SW 1271 (cell line): ENCODE measurements at regions not wholly inside any gene's neighbourhood (a gene's known extent, or its start where the extent isn't known, plus 50 kb on each side); places are given as distances from the start of the nearest gene placed in this dataset.
"Not testable (repeated sequence)": the region's sequence is repeated elsewhere in the genome, so short reads cannot be mapped to it uniquely, and the experiment has no call there.

ENCODE experiments used
- DNase-seq, 2 experiments: peaks; one replicate each; lab custom pipeline; 2025; lab: John Stamatoyannopoulos, UW

- no peak for DNase-seq
Observed at GRCh38 chr4:93888308-93888707, 59.8 kb downstream of the ATOH1 start.

- DNase-seq, result no peak
Observed at GRCh38 chr4:93888768-93889167, 60.2 kb downstream of the ATOH1 start.

GRCh38 chr4:93891244-93891643, 62.7 kb downstream of the ATOH1 start:
- no peak for DNase-seq

GRCh38 chr4:93894995-93895394, 66.4 kb downstream of the ATOH1 start:
- no peak for DNase-seq

- DNase-seq, result no peak
Observed at GRCh38 chr4:93896516-93896915, 68.0 kb downstream of the ATOH1 start.

- DNase-seq, result peak in 1 of 2 experiments; percentile 14
Observed at GRCh38 chr4:93897559-93897958, 69.0 kb downstream of the ATOH1 start.

- DNase-seq, result no peak
Observed at GRCh38 chr4:93908778-93909177, 80.2 kb downstream of the ATOH1 start.

GRCh38 chr4:93911671-93912070, 83.1 kb downstream of the ATOH1 start:
- DNase-seq, result no peak

GRCh38 chr4:93912146-93912545, 83.6 kb downstream of the ATOH1 start:
- no peak for DNase-seq

- DNase-seq, result no peak
Observed at GRCh38 chr4:93918856-93919255, 90.3 kb downstream of the ATOH1 start.

GRCh38 chr4:93923570-93923969, 95.0 kb downstream of the ATOH1 start:
- DNase-seq, result not testable (repeated sequence)

- no peak for DNase-seq
Observed at GRCh38 chr4:93947286-93947685, 118.7 kb downstream of the ATOH1 start.

- DNase-seq, result not testable (repeated sequence)
Observed at GRCh38 chr4:93950239-93950638, 121.7 kb downstream of the ATOH1 start.

GRCh38 chr4:93957186-93957585, 128.6 kb downstream of the ATOH1 start:
- DNase-seq, result no peak

- DNase-seq, result no peak
Observed at GRCh38 chr4:93960450-93960849, 131.9 kb downstream of the ATOH1 start.

GRCh38 chr4:93960916-93961315, 132.4 kb downstream of the ATOH1 start:
- DNase-seq, result no peak

- no peak for DNase-seq
Observed at GRCh38 chr4:93981594-93981993, 153.0 kb downstream of the ATOH1 start.

- DNase-seq, result no peak
Observed at GRCh38 chr4:93982255-93982654, 153.7 kb downstream of the ATOH1 start.

- DNase-seq, result no peak
Observed at GRCh38 chr4:93983140-93983539, 154.6 kb downstream of the ATOH1 start.

GRCh38 chr4:93994175-93994994, 165.8 kb downstream of the ATOH1 start:
- no peak for DNase-seq

- no peak for DNase-seq
Observed at GRCh38 chr4:93996895-93997294, 168.3 kb downstream of the ATOH1 start.

- no peak for DNase-seq
Observed at GRCh38 chr4:94000559-94000958, 172.0 kb downstream of the ATOH1 start.

GRCh38 chr4:94006932-94007331, 178.4 kb downstream of the ATOH1 start:
- DNase-seq, result no peak

GRCh38 chr4:94011190-94011589, 182.6 kb downstream of the ATOH1 start:
- DNase-seq, result no peak
